HepG2 (cell line): ENCODE measurements at regions not wholly inside any gene's neighbourhood (a gene's known extent, or its start where the extent isn't known, plus 50 kb on each side); places are given as distances from the start of the nearest gene placed in this dataset.

ENCODE experiments used
- ETV5 ChIP-seq: IDR thresholded peaks from 2 replicates; pipeline ENCODE4 v1.6.1; 2018; ENCODE audit warnings: missing biosample characterization, missing genetic modification reagents, inconsistent platforms, borderline replicate concordance
- USF2 ChIP-seq, 2 experiments: sonication (generic) in 1 of 2; formaldehyde crosslinking in 1 of 2; IDR thresholded peaks; 2 replicates each; pipeline versions ENCODE4 v1.5.1 to v1.6.1; 2011 to 2020; ENCODE audit warnings: borderline replicate concordance in 1 of 2, low read depth in 1 of 2, low read length in 1 of 2, mild to moderate bottlenecking in 1 of 2, missing genetic modification reagents in 1 of 2, moderate library complexity in 1 of 2

- no peak for TF ChIP-seq USF2 (IDR thresholded peaks at IDR 0.05; ENCODE audit: low read depth, low read length)
- TF ChIP-seq USF2 (CRISPR knock-in tag; IDR thresholded peaks at IDR 0.05; ENCODE audit: borderline replicate concordance): no peak
- TF ChIP-seq ETV5 (CRISPR knock-in tag): no peak
Measured at GRCh38 chr5:99089822-99090549, 161.2 kb upstream of the CHD1 start.
